IMR-90 (cell line): ENCODE measurements at regions not wholly inside any gene's neighbourhood (a gene's known extent, or its start where the extent isn't known, plus 50 kb on each side); places are given as distances from the start of the nearest gene placed in this dataset.

ENCODE experiments used
- ATAC-seq: fragments of 200-7000 bp; cut with Tn5 transposase; 2 replicates; pipeline ENCODE4 v1.9.1; 2020; ENCODE audit warnings: low read depth, mild to moderate bottlenecking, moderate library complexity
- BruUV-seq: library from RNA; stranded (reverse); fragments of 400-500 nt; replicated peaks from 2 replicates; lab custom pipeline; 2021; lab: Mats Ljungman, UMichigan
- CTCF ChIA-PET: fragments of 300-600 bp; formaldehyde crosslinking; extraction: SDS; loops from one replicate; lab custom pipeline; 2021; ENCODE audit warnings: antibody characterized with exemption; lab: Yijun Ruan, JAX
- POLR2A ChIA-PET: fragments of 300-600 bp; sonication (Branson Sonifier 250); formaldehyde crosslinking; loops from one replicate; lab custom pipeline; 2022; ENCODE audit warnings: antibody characterized with exemption; ENCODE audit not compliant: unreplicated experiment; lab: Charles Lee
- DNase-seq: peaks from one replicate; pipeline ENCODE4 v3.0.0; 2013
- H2AFZ ChIP-seq: replicated peaks from 2 replicates; pipeline ENCODE3; 2013; ENCODE audit warnings: low read length, mild to moderate bottlenecking; ENCODE audit not compliant: poor library complexity
- H2AK5ac ChIP-seq: 2 replicates; pipeline ENCODE4 v1.6.1; 2013; ENCODE audit warnings: low read depth, low read length, inconsistent platforms
- H2AK9ac ChIP-seq: replicated peaks from 2 replicates; pipeline ENCODE3; 2013; ENCODE audit warnings: mild to moderate bottlenecking, low read depth, low read length, moderate library complexity; ENCODE audit not compliant: poor library complexity
- H2BK120ac ChIP-seq: 2 replicates; pipeline ENCODE4 v1.6.1; 2013; ENCODE audit warnings: low read depth, low read length, inconsistent platforms
- H2BK15ac ChIP-seq: 3 replicates; pipeline ENCODE4 v1.6.1; 2013; ENCODE audit warnings: low read depth, low read length, inconsistent platforms
- H2BK20ac ChIP-seq: 2 replicates; pipeline ENCODE4 v1.6.1; 2013; ENCODE audit warnings: low read depth, mild to moderate bottlenecking, inconsistent platforms, low read length, moderate library complexity
- H2BK5ac ChIP-seq: 2 replicates; pipeline ENCODE4 v1.6.1; 2013; ENCODE audit warnings: mild to moderate bottlenecking, low read depth, low read length, inconsistent platforms; ENCODE audit not compliant: poor library complexity, severe bottlenecking
- H3K14ac ChIP-seq: replicated peaks from 2 replicates; pipeline ENCODE4 v1.6.1; 2013; ENCODE audit warnings: low read depth, low read length, inconsistent platforms
- H3K18ac ChIP-seq: 2 replicates; pipeline ENCODE4 v1.6.1; 2013; ENCODE audit warnings: low read depth, low read length, control low read depth
- H3K23ac ChIP-seq: 2 replicates; pipeline ENCODE4 v1.6.1; 2013; ENCODE audit warnings: low read depth, low read length, inconsistent platforms
- H3K27ac ChIP-seq: 2 replicates; pipeline ENCODE4 v1.5.1; 2013; ENCODE audit warnings: mild to moderate bottlenecking, control low read depth, low read length; ENCODE audit not compliant: insufficient read depth
- H3K27me3 ChIP-seq: 2 replicates; pipeline ENCODE4 v1.6.1; 2013; ENCODE audit warnings: low read length; ENCODE audit not compliant: control insufficient read depth, insufficient read depth
- H3K36me3 ChIP-seq: 2 replicates; pipeline ENCODE4 v1.6.1; 2013; ENCODE audit warnings: low read length, mixed read lengths; ENCODE audit not compliant: control insufficient read depth, insufficient read depth
- H3K4ac ChIP-seq: 2 replicates; pipeline ENCODE4 v1.6.1; 2013; ENCODE audit warnings: low read depth, low read length, inconsistent platforms
- H3K4me1 ChIP-seq: 2 replicates; pipeline ENCODE4 v1.6.1; 2013; ENCODE audit warnings: low read length, mixed read lengths; ENCODE audit not compliant: control insufficient read depth, insufficient read depth
- H3K4me2 ChIP-seq: 2 replicates; pipeline ENCODE4 v1.6.1; 2013; ENCODE audit warnings: low read depth, mild to moderate bottlenecking, control low read depth, low read length, moderate library complexity
- H3K4me3 ChIP-seq: 2 replicates; pipeline ENCODE4 v1.5.1; 2013; ENCODE audit warnings: low read depth, mild to moderate bottlenecking, control low read depth, low read length, moderate library complexity; ENCODE audit not compliant: insufficient read depth
- H3K56ac ChIP-seq: 2 replicates; pipeline ENCODE4 v1.6.1; 2013; ENCODE audit warnings: low read length, inconsistent platforms; ENCODE audit not compliant: insufficient read depth; ENCODE audit errors: extremely low read depth
- H3K79me1 ChIP-seq, 2 experiments: 2 replicates each; pipeline ENCODE4 v1.6.1; 2013; ENCODE audit warnings: low read length in 2 of 2, inconsistent platforms in 1 of 2, low read depth in 1 of 2
- H3K9ac ChIP-seq: 2 replicates; pipeline ENCODE4 v1.6.1; 2013; ENCODE audit warnings: low read depth, low read length, control low read depth
- H3K9me1 ChIP-seq: 2 replicates; pipeline ENCODE4 v1.6.1; 2013; ENCODE audit warnings: low read length, inconsistent platforms; ENCODE audit not compliant: insufficient read depth
- H3K9me3 ChIP-seq: 2 replicates; pipeline ENCODE4 v1.6.1; 2013; ENCODE audit warnings: low read length; ENCODE audit not compliant: control insufficient read depth, insufficient read depth
- H4K20me1 ChIP-seq: 2 replicates; pipeline ENCODE4 v1.6.1; 2013; ENCODE audit warnings: low read length, inconsistent platforms; ENCODE audit not compliant: insufficient read depth
- H4K5ac ChIP-seq: 2 replicates; pipeline ENCODE4 v1.6.1; 2013; ENCODE audit warnings: mild to moderate bottlenecking, low read depth, low read length, control low read depth
- H4K8ac ChIP-seq, 2 experiments: 2 replicates each; pipeline ENCODE4 v1.6.1; 2013; ENCODE audit warnings: low read depth in 2 of 2, low read length in 2 of 2, control low read depth in 1 of 2, inconsistent platforms in 1 of 2
- H4K91ac ChIP-seq: 2 replicates; pipeline ENCODE4 v1.6.1; 2013; ENCODE audit warnings: low read depth, low read length, inconsistent platforms; ENCODE audit not compliant: insufficient read depth
- BHLHE40 ChIP-seq: fragments of 150-350 bp; IDR thresholded peaks from 2 replicates; pipeline ENCODE4 v1.6.1; 2016; ENCODE audit warnings: mild to moderate bottlenecking, low read depth, low read length
- CEBPB ChIP-seq: IDR thresholded peaks from 2 replicates; pipeline ENCODE4 v1.6.1; 2012; ENCODE audit warnings: low read depth, low read length, improper control_type of control experiment
- CHD1 ChIP-seq: IDR thresholded peaks from 2 replicates; pipeline ENCODE4 v1.6.1; 2012; ENCODE audit warnings: low read depth, low read length, improper control_type of control experiment
- FOS ChIP-seq: fragments of 150-350 bp; IDR thresholded peaks from 2 replicates; pipeline ENCODE4 v1.6.1; 2016; ENCODE audit warnings: low read depth, low read length
- MAFK ChIP-seq: IDR thresholded peaks from 2 replicates; pipeline ENCODE4 v1.6.1; 2012; ENCODE audit warnings: low read depth, low read length, improper control_type of control experiment
- MAZ ChIP-seq: IDR thresholded peaks from 2 replicates; pipeline ENCODE4 v1.6.1; 2012; ENCODE audit warnings: low read depth, mild to moderate bottlenecking, low read length, improper control_type of control experiment, moderate library complexity, borderline replicate concordance
- NFE2L2 ChIP-seq: fragments of 150-350 bp; IDR thresholded peaks from 2 replicates; pipeline ENCODE4 v1.6.1; 2016; ENCODE audit warnings: low read depth, mild to moderate bottlenecking, low read length
- POLR2A ChIP-seq: IDR thresholded peaks from 2 replicates; pipeline ENCODE4 v1.6.1; 2012; ENCODE audit warnings: mild to moderate bottlenecking, low read depth, low read length
- RFX5 ChIP-seq: IDR thresholded peaks from 2 replicates; pipeline ENCODE4 v1.8.0; 2012; ENCODE audit warnings: low read depth, mild to moderate bottlenecking, low read length, moderate library complexity
- WGBS, 2 experiments: methylation state at CpG; one replicate each; pipeline versions ENCODE4 v1.1.5 to v1.1.7; 2013; ENCODE audit warnings: missing lambda C conversion rate in 2 of 2; ENCODE audit not compliant: insufficient read length in 1 of 2; ENCODE audit errors: extremely low coverage in 2 of 2; 5-methylcytosine and 5-hydroxymethylcytosine counted together
- dilution Hi-C: fragments of 300-500 bp; cut with HindIII; formaldehyde crosslinking; loops from one replicate; pipeline ENCODE4 v1.14.3; 2018; ENCODE audit warnings: low sequenced_read_pairs; ENCODE audit not compliant: unreplicated experiment
- in situ Hi-C: fragments of 300-500 bp; cut with MboI; formaldehyde crosslinking; loops from 3 replicates; pipeline ENCODE4 v1.14.3; 2019; ENCODE audit warnings: low sequenced_read_pairs, inconsistent platforms, mixed read lengths
- intact Hi-C: fragments of 100-400 bp; cut with micrococcal nuclease; formaldehyde crosslinking; loops from 2 replicates; pipeline ENCODE4 v1.10.0; 2022
- TF ChIP-seq, protein P1 (sequence below): fragments of 150-350 bp; IDR thresholded peaks from 2 replicates; pipeline ENCODE4 v1.6.1; 2016; ENCODE audit warnings: low read depth, mild to moderate bottlenecking, low read length, moderate library complexity, borderline replicate concordance
- TF ChIP-seq, protein P2 (sequence below): fragments of 150-350 bp; IDR thresholded peaks from 2 replicates; pipeline ENCODE4 v1.6.1; 2017; ENCODE audit warnings: mild to moderate bottlenecking, antibody characterized with exemption, low read length, low read depth

DNA sequence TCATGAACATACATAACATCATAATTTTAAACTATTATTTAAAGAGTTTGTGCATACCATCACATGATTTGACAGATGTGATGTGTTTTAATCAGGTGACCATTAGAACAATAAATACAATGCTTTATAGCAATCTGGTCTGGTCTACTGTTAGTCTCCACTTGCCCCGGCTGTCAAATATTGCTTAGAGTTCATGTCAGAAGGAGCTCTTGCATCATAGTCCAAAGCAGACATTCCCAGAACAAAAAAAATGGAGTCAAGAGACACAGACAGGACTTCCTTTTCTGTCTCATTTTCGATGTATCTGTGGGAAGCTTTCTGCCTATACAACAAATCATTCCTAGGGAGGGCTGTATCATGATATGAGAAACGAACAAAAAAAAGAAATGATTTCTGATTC, 979.2 kb upstream of the WWC1 start:
- BruUV-seq, result no TSS peak
- TF ChIP-seq POLR2A, result no peak
- TF ChIP-seq CHD1, result no peak
- no peak for TF ChIP-seq FOS
- TF ChIP-seq MAZ, result no peak
- TF ChIP-seq MAFK, result no peak
- TF ChIP-seq, protein P1, sequence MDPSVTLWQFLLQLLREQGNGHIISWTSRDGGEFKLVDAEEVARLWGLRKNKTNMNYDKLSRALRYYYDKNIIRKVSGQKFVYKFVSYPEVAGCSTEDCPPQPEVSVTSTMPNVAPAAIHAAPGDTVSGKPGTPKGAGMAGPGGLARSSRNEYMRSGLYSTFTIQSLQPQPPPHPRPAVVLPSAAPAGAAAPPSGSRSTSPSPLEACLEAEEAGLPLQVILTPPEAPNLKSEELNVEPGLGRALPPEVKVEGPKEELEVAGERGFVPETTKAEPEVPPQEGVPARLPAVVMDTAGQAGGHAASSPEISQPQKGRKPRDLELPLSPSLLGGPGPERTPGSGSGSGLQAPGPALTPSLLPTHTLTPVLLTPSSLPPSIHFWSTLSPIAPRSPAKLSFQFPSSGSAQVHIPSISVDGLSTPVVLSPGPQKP, result no peak
- TF ChIP-seq RFX5, result no peak
- TF ChIP-seq, protein P2, sequence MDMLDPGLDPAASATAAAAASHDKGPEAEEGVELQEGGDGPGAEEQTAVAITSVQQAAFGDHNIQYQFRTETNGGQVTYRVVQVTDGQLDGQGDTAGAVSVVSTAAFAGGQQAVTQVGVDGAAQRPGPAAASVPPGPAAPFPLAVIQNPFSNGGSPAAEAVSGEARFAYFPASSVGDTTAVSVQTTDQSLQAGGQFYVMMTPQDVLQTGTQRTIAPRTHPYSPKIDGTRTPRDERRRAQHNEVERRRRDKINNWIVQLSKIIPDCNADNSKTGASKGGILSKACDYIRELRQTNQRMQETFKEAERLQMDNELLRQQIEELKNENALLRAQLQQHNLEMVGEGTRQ, result no peak
- no peak for TF ChIP-seq NFE2L2
- no peak for TF ChIP-seq BHLHE40
- TF ChIP-seq CEBPB, result no peak

More for the DNA sequence above, 979.2 kb upstream of the WWC1 start:
- Histone ChIP-seq H4K91ac (no peak overlapping the region), H3K9me1 (no peaks in the 10 kb centered on the region), H3K27ac (no peak overlapping the region), H2BK120ac (no peak overlapping the region), H2BK20ac (no peak overlapping the region), H2AK9ac (no peak overlapping the region), H4K20me1 (no peaks in the 10 kb centered on the region), H3K4me2 (no peak overlapping the region), H2AFZ (no peak overlapping the region), H3K14ac (no peak overlapping the region), H3K79me1 (no peaks in the 10 kb centered on the region), H2AK5ac (no peak overlapping the region), H3K9ac (no peak overlapping the region), H2BK15ac (no peak overlapping the region), H3K56ac (no peak overlapping the region), H3K23ac (no peak overlapping the region), H3K4me1 (no peaks in the 10 kb centered on the region), H4K8ac (no peak overlapping the region), H4K5ac (no peak overlapping the region), H2BK5ac (no peak overlapping the region), H3K9me3 (no peaks in the 10 kb centered on the region), H3K36me3 (no peaks in the 10 kb centered on the region), H3K4ac (no peak overlapping the region), H3K4me3 (no peak overlapping the region), H3K18ac (no peak overlapping the region), H3K27me3 (0 out of 2 replicates have a peak, but pooled peaks cover 2% of the 10 kb centered on the region)
- no CpG with 5 or more reads among the region's 3 CpGs for WGBS, 2 experiments
- POLR2A ChIA-PET, result no interaction called here
- dilution Hi-C loops (no loop called here), in situ Hi-C loops (no loop called here), intact Hi-C loops (no loop called here)
- DNase-seq (no peak), ATAC-seq (no peak)
- CTCF ChIA-PET, result no interaction called here
